ENCODE measurements at regions not wholly inside any gene's neighbourhood (a gene's known extent, or its start where the extent isn't known, plus 50 kb on each side); places are given as distances from the start of the nearest gene placed in this dataset.

DNA sequence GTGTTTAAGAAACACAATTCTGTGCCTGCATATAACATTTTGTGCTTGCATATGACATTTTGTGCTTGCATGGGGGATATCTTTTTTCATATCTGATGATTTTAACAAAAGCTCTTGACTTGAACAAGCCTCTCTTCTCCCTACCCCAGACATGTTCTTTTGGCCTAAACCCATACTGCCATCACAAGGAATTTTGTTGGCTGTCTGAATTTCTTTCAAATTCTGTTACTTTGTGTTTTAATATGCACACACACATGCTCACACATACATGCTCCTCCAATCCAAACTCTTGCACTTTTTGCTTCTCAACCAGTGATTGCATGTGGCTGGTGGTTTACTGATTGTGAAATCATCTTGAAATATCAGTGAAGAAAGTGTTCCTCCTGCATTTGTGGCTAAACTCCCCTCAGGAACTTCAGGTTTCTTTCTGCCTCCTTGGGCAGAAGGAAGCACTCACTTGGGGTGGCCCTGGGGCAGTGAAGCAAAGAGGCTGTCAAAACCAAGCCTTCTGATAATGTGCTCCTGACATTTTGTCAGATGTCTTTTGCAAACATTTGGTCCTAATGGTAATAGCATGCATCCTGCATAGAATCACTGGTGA, 377.2 kb upstream of the KLF4 start:
- Mint-ChIP-seq H3K27me3 (no peaks in the 10 kb centered on the region), H3K4me3 (no peak overlapping the region), H3K36me3 (ENCODE audit: low read depth) (no peaks in the 10 kb centered on the region), H3K9me3 (peaks cover 6% of the 10 kb centered on the region), H3K27ac (no peak overlapping the region), H3K4me1 (no peaks in the 10 kb centered on the region)
- DNase-seq = no peak
- POLR2A ChIA-PET = no interaction called here
- CTCF ChIA-PET = no interaction called here

- Mint-ChIP-seq H3K4me1 (no peaks in the 10 kb centered on the region), H3K27me3 (no peaks in the 10 kb centered on the region), H3K27ac (no peak overlapping the region), H3K9me3 (peaks cover 3% of the 10 kb centered on the region), H3K36me3 (ENCODE audit: low read depth) (no peaks in the 10 kb centered on the region), H3K4me3 (no peak overlapping the region)
- POLR2A ChIA-PET = no interaction called here
- no peak for DNase-seq
- CTCF ChIA-PET = no interaction called here
Measured at GRCh38 chr9:107863396-107863795, 373.8 kb upstream of the KLF4 start.

DNA sequence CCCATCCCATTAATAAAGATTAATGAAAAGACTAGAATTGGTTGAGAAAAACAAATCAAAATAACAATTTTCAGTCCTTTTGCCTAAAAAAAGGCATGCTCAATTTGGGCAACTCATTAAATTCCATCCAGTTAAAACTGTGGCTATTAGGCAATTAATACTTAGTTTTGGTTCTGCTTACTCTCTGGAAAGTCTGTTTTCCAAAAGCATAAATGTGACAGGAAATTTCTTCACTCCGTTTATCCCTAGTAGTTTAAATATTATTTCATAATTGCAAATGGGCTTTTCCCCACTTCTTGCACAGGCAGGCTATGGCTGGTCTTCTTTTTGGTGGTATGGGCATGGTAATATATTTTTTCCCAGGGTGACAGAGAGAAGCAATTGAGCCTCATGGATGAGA, 373.3 kb upstream of the KLF4 start:
- Mint-ChIP-seq H3K36me3 (ENCODE audit: low read depth) (no peaks in the 10 kb centered on the region), H3K27ac (no peak overlapping the region), H3K4me3 (no peak overlapping the region), H3K4me1 (no peaks in the 10 kb centered on the region), H3K27me3 (no peaks in the 10 kb centered on the region), H3K9me3 (peaks cover 3% of the 10 kb centered on the region)
- DNase-seq = no peak
- POLR2A ChIA-PET = no interaction called here
- CTCF ChIA-PET = no interaction called here

DNA sequence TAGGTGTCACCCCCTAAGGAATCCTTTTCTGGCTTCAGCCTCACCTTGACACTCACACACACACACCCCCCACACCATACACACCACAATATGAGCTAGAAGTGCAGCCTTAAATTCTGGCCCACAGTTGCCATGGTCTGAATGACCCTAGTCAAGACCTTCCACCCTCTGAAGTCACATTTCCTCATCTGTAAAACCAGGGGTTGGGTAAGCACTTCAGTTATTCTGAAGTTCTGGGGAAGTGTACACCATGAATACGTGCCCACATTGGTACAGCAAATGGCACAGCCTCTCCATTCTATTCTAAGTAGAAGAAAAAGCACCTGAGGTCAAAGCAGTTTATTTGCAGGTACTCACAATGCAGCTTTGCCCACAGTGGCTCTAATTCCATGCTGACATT, 372.8 kb upstream of the KLF4 start:
- CTCF ChIA-PET = no interaction called here
- Mint-ChIP-seq H3K27ac (no peak overlapping the region), H3K36me3 (ENCODE audit: low read depth) (no peaks in the 10 kb centered on the region), H3K4me3 (no peak overlapping the region), H3K4me1 (no peaks in the 10 kb centered on the region), H3K27me3 (no peaks in the 10 kb centered on the region), H3K9me3 (peaks cover 3% of the 10 kb centered on the region)
- POLR2A ChIA-PET = no interaction called here
- DNase-seq = no peak

DNA sequence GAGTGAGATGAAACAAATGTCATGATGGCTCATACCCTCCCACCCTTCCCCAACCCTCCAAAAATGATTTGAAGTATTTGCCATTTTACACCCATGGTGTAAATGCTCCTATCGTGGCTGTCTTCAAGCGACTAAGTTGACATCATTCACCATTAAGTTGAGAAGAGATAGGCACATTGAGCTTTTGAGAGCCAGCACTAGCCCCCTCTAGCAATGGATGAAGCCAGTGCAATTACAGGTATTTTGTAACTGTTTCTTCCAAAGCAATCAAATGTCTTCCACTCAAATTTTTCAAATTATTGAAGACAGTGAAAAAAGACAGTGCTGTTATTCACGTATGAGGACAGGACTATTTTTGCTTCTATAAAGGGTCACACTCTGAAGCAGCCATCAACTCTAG, 371.5 kb upstream of the KLF4 start:
- Mint-ChIP-seq H3K27ac (no peak overlapping the region), H3K36me3 (ENCODE audit: low read depth) (no peaks in the 10 kb centered on the region)

GRCh38 chr9:107858260-107858659, 368.7 kb upstream of the KLF4 start:
- Mint-ChIP-seq H3K36me3 (ENCODE audit: low read depth) (no peaks in the 10 kb centered on the region), H3K9me3 (no peaks in the 10 kb centered on the region), H3K4me3 (no peak overlapping the region), H3K27me3 (no peaks in the 10 kb centered on the region), H3K4me1 (no peaks in the 10 kb centered on the region), H3K27ac (no peak overlapping the region)
- POLR2A ChIA-PET = no interaction called here
- no peak for DNase-seq
- CTCF ChIA-PET = no interaction called here

More for the DNA sequence above, 371.5 kb upstream of the KLF4 start:
- no peaks in the 10 kb centered on the region for H3K4me1 Mint-ChIP-seq
- POLR2A ChIA-PET = no interaction called here
- H3K27me3 Mint-ChIP-seq = no peaks in the 10 kb centered on the region
- no peak overlapping the region for H3K4me3 Mint-ChIP-seq
- CTCF ChIA-PET = no interaction called here
- H3K9me3 Mint-ChIP-seq = peaks cover 3% of the 10 kb centered on the region
- no peak for DNase-seq

GRCh38 chr9:107856633-107857032, 367.1 kb upstream of the KLF4 start:
- Mint-ChIP-seq H3K4me3 (no peak overlapping the region), H3K4me1 (no peaks in the 10 kb centered on the region), H3K9me3 (no peaks in the 10 kb centered on the region), H3K27me3 (no peaks in the 10 kb centered on the region), H3K36me3 (ENCODE audit: low read depth) (no peaks in the 10 kb centered on the region), H3K27ac (no peak overlapping the region)
- ChIA-PET POLR2A (no interaction called here), CTCF (no interaction called here)
- no peak for DNase-seq

DNA sequence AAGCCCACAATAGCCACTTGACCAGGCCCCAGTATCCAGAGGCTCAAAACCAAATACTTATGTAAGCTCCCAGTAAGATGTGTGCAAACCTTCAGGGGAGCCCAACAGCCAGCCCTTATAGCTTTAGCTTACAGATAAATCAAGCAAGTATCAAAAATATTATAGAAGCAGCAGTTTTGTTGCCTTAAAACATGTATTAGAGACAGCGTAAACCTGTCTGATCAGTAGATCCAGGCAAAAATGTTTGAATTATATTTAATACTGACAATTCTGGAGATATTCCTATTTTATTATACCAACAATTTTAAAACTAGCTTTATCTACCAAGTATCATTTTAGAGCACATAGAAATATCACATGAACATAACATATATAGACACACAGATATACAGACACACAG, 365.6 kb upstream of the KLF4 start:
- no peak overlapping the region for H3K4me3 Mint-ChIP-seq
- no peaks in the 10 kb centered on the region for H3K27me3 Mint-ChIP-seq
- ChIA-PET POLR2A (no interaction called here), CTCF (interaction anchor here (0.9 kb wide), 1 partner anchor 17 kb away, joined by 3 read pairs; no protein-coding TSS in a partner anchor)
- no peaks in the 10 kb centered on the region for H3K36me3 Mint-ChIP-seq (ENCODE audit: low read depth)
- no peaks in the 10 kb centered on the region for H3K4me1 Mint-ChIP-seq
- no peak overlapping the region for H3K27ac Mint-ChIP-seq
- no peak for DNase-seq
- H3K9me3 Mint-ChIP-seq = no peaks in the 10 kb centered on the region

DNA sequence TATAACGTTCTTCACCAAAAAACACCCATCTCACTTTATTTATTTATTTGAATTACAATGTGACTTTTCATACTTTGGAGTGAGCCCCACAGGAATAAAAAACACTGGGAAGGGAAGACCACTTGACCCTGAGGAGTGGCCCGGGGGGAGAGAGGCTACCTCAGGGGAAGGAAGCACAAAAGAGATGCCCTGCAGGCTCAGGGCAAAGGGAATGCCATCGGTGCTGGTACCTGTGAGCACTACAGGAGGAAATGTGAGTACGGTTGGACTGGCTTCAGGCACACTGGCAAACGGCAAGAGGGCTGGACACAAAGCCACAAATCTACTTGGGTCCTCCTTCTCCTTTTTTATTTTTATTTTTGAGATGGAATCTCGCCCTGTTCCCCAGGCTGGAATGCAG, 363.9 kb upstream of the KLF4 start:
- Mint-ChIP-seq H3K4me3 (no peak overlapping the region), H3K36me3 (ENCODE audit: low read depth) (no peaks in the 10 kb centered on the region), H3K27ac (no peak overlapping the region), H3K4me1 (no peaks in the 10 kb centered on the region), H3K27me3 (no peaks in the 10 kb centered on the region), H3K9me3 (peaks cover 2% of the 10 kb centered on the region)
- POLR2A ChIA-PET = no interaction called here
- CTCF ChIA-PET = no interaction called here
- DNase-seq = no peak

DNA sequence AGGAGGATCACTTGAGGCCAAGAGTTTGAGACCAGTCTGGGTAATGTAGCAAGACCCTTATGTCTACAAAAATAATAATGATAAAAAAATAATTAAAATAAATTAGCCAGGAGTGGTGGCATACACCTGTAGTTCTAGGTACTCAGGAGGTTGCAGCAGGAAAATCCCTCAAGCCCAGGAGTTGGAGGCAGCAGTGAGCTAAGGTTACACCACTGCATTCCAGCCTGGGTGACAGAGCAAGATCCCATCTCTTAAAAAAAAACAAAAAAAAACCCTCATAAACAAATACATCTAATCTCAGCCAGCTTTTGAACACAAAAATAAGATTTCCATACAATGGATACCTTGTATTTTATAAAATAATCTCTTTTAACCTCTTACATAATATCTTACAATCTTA, 363.3 kb upstream of the KLF4 start:
- no peak overlapping the region for H3K27ac Mint-ChIP-seq
- no peaks in the 10 kb centered on the region for H3K27me3 Mint-ChIP-seq
- H3K4me1 Mint-ChIP-seq = no peaks in the 10 kb centered on the region
- ChIA-PET CTCF (no interaction called here), POLR2A (no interaction called here)
- no peaks in the 10 kb centered on the region for H3K36me3 Mint-ChIP-seq (ENCODE audit: low read depth)
- H3K4me3 Mint-ChIP-seq = no peak overlapping the region
- no peak for DNase-seq
- peaks cover 2% of the 10 kb centered on the region for H3K9me3 Mint-ChIP-seq

- no peaks in the 10 kb centered on the region for H3K27me3 Mint-ChIP-seq
- no peak overlapping the region for H3K4me3 Mint-ChIP-seq
Measured at GRCh38 chr9:107850653-107851052, 361.1 kb upstream of the KLF4 start.

DNA sequence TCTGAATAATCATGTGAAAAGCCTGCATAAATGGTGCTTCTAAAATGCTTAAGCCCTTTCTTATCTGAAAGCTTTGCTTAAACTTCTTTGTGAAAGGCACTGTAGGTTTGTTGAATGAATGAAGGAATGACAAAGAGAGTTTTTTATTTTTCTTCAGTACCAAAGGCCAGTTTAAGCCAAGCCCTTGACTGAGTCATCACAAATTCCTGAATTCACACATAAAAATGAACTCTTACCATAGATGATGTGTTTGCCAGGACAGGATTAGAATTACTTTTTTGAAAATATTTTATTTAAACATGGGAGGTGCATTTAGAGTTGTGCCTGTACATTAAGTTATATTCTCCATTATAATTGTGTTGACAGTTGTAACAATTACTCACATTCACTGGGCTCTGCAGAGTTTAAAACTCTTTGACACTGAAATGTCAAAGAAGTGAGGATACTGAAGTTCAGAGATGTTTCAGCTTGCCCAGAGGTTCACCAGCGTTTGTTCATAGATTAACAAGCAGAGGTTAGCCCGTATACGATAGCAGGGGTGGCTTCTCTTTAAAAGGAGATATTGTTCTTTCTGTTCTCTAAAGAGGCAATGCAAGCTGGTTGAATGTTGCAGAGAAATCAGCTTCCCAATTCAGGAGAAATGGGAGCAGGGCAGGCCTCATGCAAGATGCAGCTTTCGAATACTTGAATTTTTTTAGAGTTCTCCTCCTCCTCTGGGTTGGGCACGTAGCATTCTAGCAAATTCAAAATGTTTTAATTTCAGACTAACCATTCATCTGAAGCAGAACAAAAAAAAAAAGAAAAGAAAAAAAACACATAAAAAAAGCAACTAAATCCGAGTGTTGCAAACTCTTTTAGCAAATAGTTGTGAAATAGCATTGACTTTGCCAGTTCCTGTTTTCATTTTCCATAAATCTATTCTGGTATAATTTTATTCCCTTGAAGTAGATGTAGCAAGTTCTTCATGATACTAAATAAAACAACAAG, 358.7 kb upstream of the KLF4 start:
- no peaks in the 10 kb centered on the region for H3K36me3 Mint-ChIP-seq (ENCODE audit: low read depth)
- H3K27me3 Mint-ChIP-seq = no peaks in the 10 kb centered on the region
- ChIA-PET POLR2A (no interaction called here), CTCF (no interaction called here)
- H3K27ac Mint-ChIP-seq = no peak overlapping the region
- no peak overlapping the region for H3K4me3 Mint-ChIP-seq
- H3K4me1 Mint-ChIP-seq = no peaks in the 10 kb centered on the region
- peaks cover 2% of the 10 kb centered on the region for H3K9me3 Mint-ChIP-seq
- DNase-seq = no peak

More at GRCh38 chr9:107850653-107851052, 361.1 kb upstream of the KLF4 start:
- CTCF ChIA-PET = no interaction called here
- POLR2A ChIA-PET = no interaction called here
- DNase-seq = no peak
- H3K9me3 Mint-ChIP-seq = peaks cover 2% of the 10 kb centered on the region
- no peaks in the 10 kb centered on the region for H3K36me3 Mint-ChIP-seq (ENCODE audit: low read depth)
- H3K4me1 Mint-ChIP-seq = no peaks in the 10 kb centered on the region
- no peak overlapping the region for H3K27ac Mint-ChIP-seq

GRCh38 chr9:107842530-107842929, 353.0 kb upstream of the KLF4 start:
- peaks cover 2% of the 10 kb centered on the region for H3K9me3 Mint-ChIP-seq

DNA sequence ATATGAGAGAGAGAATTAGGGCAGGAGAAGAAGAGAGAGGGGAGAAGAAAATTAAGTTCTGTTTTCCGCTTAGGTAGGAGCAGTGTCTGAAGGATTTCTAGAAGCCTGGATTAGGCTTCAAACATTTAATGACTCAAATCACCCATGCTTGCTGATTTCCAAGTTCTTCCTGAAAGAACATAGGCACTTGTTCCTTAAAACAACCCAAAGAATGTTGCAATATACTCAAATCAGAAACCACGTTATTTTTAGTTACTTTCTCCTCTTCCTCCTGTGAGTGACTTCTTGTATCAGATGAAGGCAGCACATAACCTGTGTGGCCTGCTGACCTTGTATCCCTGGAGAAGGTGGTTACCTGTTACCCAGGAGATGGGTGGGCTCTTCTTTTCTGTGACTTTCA, 351.5 kb upstream of the KLF4 start:
- Mint-ChIP-seq H3K4me3 (no peak overlapping the region), H3K9me3 (peaks cover 6% of the 10 kb centered on the region), H3K27ac (no peak overlapping the region), H3K36me3 (ENCODE audit: low read depth) (no peaks in the 10 kb centered on the region), H3K27me3 (no peaks in the 10 kb centered on the region), H3K4me1 (no peaks in the 10 kb centered on the region)
- POLR2A ChIA-PET = no interaction called here
- no peak for DNase-seq
- CTCF ChIA-PET = no interaction called here

More at GRCh38 chr9:107842530-107842929, 353.0 kb upstream of the KLF4 start:
- Mint-ChIP-seq H3K27ac (no peak overlapping the region), H3K4me1 (no peaks in the 10 kb centered on the region), H3K4me3 (no peak overlapping the region), H3K36me3 (ENCODE audit: low read depth) (no peaks in the 10 kb centered on the region), H3K27me3 (no peaks in the 10 kb centered on the region)
- no peak for DNase-seq
- POLR2A ChIA-PET = no interaction called here
- CTCF ChIA-PET = no interaction called here
